NB4 (cell line): ENCODE measurements at regions not wholly inside any gene's neighbourhood (a gene's known extent, or its start where the extent isn't known, plus 50 kb on each side); places are given as distances from the start of the nearest gene placed in this dataset.

ENCODE experiments used
- DNase-seq: peaks from one replicate; pipeline ENCODE4 v3.0.0; 2010; ENCODE audit warnings: low read depth
- H3K4me3 ChIP-seq: one replicate; pipeline ENCODE4 v1.5.1; 2011; ENCODE audit warnings: mild to moderate bottlenecking, low read depth, low read length, moderate library complexity
- MYC ChIP-seq: IDR thresholded peaks from 2 replicates; pipeline ENCODE4 v1.6.1; 2011; ENCODE audit warnings: low read depth, low read length
- POLR2A ChIP-seq: IDR thresholded peaks from 2 replicates; pipeline ENCODE4 v1.6.1; 2011; ENCODE audit warnings: mild to moderate bottlenecking; ENCODE audit not compliant: insufficient read length; ENCODE audit errors: extremely low read depth
- TF ChIP-seq, protein P1 (sequence below): IDR thresholded peaks from 2 replicates; pipeline ENCODE4 v1.6.1; 2011; ENCODE audit warnings: low read depth, low read length
- TF ChIP-seq, protein P2 (sequence below): IDR thresholded peaks from one replicate; pipeline ENCODE4 v1.5.1; 2012; ENCODE audit warnings: low read depth, low read length

DNA sequence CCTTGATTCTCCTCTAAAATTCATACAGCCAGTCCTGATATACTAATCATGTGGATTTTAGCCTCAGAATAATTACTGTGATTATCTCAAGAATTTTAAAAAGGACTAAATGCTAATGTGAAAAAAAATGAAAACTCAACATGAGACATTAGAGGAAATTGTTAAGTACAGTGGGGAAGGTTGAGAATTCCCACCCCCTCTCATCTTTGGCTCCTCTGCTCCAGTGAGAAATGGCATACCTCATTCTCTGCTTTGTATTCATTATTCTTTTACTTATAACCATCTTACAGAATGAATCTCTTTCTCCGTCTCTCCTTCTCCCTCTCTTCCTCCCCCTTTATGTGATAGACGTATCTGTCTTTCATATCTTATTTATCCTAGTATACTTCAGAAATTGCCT, 70.9 kb downstream of the DIRAS3 start:
- DNase-seq, result no peak
- TF ChIP-seq, protein P1, sequence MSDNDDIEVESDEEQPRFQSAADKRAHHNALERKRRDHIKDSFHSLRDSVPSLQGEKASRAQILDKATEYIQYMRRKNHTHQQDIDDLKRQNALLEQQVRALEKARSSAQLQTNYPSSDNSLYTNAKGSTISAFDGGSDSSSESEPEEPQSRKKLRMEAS, result no peak
- TF ChIP-seq, protein P2, sequence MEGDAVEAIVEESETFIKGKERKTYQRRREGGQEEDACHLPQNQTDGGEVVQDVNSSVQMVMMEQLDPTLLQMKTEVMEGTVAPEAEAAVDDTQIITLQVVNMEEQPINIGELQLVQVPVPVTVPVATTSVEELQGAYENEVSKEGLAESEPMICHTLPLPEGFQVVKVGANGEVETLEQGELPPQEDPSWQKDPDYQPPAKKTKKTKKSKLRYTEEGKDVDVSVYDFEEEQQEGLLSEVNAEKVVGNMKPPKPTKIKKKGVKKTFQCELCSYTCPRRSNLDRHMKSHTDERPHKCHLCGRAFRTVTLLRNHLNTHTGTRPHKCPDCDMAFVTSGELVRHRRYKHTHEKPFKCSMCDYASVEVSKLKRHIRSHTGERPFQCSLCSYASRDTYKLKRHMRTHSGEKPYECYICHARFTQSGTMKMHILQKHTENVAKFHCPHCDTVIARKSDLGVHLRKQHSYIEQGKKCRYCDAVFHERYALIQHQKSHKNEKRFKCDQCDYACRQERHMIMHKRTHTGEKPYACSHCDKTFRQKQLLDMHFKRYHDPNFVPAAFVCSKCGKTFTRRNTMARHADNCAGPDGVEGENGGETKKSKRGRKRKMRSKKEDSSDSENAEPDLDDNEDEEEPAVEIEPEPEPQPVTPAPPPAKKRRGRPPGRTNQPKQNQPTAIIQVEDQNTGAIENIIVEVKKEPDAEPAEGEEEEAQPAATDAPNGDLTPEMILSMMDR, result no peak
- TF ChIP-seq MYC, result no peak
- no peak for TF ChIP-seq POLR2A
- no peak overlapping the region for H3K4me3 ChIP-seq

DNA sequence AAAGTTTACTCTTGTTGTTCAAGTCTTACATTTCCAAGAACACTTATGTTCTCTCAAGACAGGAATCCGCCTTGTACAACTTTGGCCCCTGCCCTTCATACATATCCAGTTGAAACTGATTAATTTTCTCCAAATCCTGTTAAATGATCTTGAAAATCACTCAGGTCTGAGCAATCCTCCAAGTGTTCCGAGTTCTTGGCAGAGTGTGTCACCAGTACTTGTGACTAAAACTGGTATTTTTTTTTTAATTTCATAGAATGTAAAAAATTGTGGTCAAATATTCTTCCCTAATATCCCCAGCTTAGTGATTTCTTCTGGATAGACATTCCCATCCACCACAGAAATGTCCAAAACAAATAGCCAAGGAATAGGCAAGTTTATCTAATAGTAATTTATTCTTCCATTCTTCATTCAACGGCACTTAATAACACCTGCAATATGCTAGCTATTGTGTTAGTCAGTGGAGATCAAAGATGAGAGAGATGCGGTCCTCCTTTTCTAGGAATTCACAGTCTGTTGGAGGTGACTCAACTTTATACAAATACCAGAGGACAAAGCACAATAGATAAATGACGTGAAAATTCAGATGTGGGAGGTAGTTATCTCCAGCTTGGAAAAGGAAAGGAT, 71.4 kb downstream of the DIRAS3 start:
- TF ChIP-seq, protein P1, result no peak
- TF ChIP-seq, protein P2, result no peak
- TF ChIP-seq MYC, result no peak
- no peak for TF ChIP-seq POLR2A
- no peak overlapping the region for H3K4me3 ChIP-seq
- DNase-seq, result no peak

DNA sequence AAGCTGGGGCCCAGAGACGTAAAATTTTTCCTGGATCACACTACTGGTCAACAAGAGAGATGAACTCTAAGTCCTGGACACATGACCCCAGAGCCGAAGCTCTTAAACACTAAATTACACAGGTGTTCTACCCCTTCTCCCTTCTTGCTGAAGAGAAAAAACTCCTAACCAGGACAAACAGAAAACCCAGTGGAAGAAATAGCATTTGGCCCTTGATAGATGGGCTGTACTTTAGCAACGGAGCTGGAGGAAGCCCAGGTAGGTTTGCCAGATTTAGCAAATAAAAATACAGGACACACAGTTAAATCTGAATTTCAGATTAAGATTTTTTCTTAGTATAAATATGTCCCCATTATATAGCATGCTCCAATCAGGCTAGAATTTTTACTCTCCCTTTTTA, 72.7 kb downstream of the DIRAS3 start:
- DNase-seq, result no peak
- TF ChIP-seq, protein P2, result no peak
- TF ChIP-seq POLR2A (no peak), MYC (no peak)
- TF ChIP-seq, protein P1, result no peak
- no peak overlapping the region for H3K4me3 ChIP-seq

DNA sequence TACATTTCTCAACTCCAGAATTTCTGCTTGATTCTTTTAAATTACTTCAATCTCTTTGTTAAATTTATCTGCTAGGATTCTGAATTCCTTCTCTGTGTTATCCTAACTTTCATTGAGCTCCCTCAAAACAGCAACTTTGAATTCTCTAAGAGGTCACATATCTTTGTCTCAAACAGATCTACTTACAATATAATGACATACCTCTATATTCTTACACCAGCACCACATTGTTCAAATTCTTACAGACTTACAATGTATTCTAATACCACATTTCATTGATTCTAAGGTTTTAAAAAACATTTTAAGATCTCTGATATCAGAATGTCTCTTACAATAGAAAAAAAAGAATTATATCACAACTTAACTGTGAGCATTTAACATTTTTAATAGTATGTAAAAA, 77.4 kb downstream of the DIRAS3 start:
- DNase-seq, result no peak
- no peak overlapping the region for H3K4me3 ChIP-seq
- TF ChIP-seq POLR2A, result no peak
- TF ChIP-seq, protein P1, result no peak
- TF ChIP-seq MYC, result no peak
- TF ChIP-seq, protein P2, result no peak

DNA sequence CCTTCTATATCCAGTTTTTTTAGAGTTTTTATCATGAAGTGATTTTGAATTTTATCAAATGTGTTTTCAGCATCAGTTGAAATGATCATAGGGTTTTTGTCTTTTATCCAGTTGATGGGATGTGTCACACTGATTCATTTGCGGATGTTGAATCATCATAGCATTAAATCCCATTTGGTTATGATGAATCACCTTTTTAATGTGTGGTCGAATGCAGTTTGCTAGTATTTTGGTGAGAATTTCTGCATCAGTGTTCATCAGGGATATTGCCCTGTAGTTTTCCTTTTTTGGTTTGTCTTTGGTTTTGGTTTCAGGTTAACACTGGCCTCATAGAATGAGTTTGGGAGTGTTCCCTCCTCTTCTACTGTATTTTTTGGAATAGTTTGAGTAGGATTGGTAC, 80.3 kb downstream of the DIRAS3 start:
- DNase-seq, result no peak
- TF ChIP-seq POLR2A (no peak), MYC (no peak)
- TF ChIP-seq, protein P1, result no peak
- TF ChIP-seq, protein P2, result no peak
- H3K4me3 ChIP-seq, result no peak overlapping the region

DNA sequence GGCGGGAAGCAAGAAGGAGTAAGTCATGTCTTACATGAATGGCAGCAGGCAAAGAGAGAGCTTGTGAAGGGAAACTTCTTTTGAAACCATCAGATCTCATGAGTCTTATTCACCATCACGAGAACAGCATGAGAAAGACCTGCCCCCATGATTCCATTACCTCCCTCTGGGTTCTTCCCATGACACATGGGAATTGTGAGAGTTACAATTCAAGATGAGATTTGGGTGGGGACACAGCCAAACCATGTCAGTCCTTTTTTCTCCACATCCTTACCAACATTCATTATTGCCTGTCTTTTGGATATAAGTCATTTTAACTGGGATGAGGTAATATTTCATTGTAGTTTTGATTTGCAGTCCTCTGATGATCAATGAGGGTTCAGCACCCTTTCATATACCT, 81.0 kb downstream of the DIRAS3 start:
- no peak for DNase-seq
- TF ChIP-seq, protein P1, result no peak
- TF ChIP-seq, protein P2, result no peak
- no peak for TF ChIP-seq POLR2A
- TF ChIP-seq MYC, result no peak

More for the DNA sequence above, 81.0 kb downstream of the DIRAS3 start:
- no peak overlapping the region for H3K4me3 ChIP-seq
